A549 (cell line): ENCODE measurements at regions not wholly inside any gene's neighbourhood (a gene's known extent, or its start where the extent isn't known, plus 50 kb on each side); places are given as distances from the start of the nearest gene placed in this dataset.

Source experiments
- CHD2 ChIP-seq: fragments of 150-350 bp; IDR thresholded peaks from 2 replicates; pipeline ENCODE4 v1.6.1; 2014; ENCODE audit warnings: low read length; ENCODE audit not compliant: partially characterized antibody
- CTCF ChIP-seq: fragments of >200 bp; sonication (Bioruptor Twin); formaldehyde crosslinking; IDR thresholded peaks from 3 replicates; pipeline ENCODE4 v1.5.1; 2016
- ESRRA ChIP-seq: fragments of 150-350 bp; IDR thresholded peaks from 2 replicates; pipeline ENCODE4 v1.6.1; 2014; ENCODE audit warnings: mild to moderate bottlenecking, low read length, borderline replicate concordance
- HEYL ChIP-seq: fragments of 250-450 bp; sonication (Bioruptor Pico); IDR thresholded peaks from 2 replicates; pipeline ENCODE4 v1.8.0; 2021; ENCODE audit warnings: mild to moderate bottlenecking, moderate library complexity
- MAZ ChIP-seq: fragments of 150-350 bp; IDR thresholded peaks from 2 replicates; pipeline ENCODE4 v1.6.1; 2014; ENCODE audit warnings: antibody characterized with exemption, low read depth, low read length, borderline replicate concordance
- MYC ChIP-seq: IDR thresholded peaks from 2 replicates; pipeline ENCODE4 v1.6.1; 2012; ENCODE audit warnings: mild to moderate bottlenecking, inconsistent platforms, low read length, improper control_type of control experiment, borderline replicate concordance
- POLR2A ChIP-seq: IDR thresholded peaks from 2 replicates; pipeline ENCODE4 v1.6.1; 2012; ENCODE audit warnings: mild to moderate bottlenecking, low read length
- RAD21 ChIP-seq, 2 experiments: fragments of >200 bp in 1 of 2; sonication (Bioruptor Twin) in 1 of 2; formaldehyde crosslinking in 1 of 2; IDR thresholded peaks in 1 of 2; conservative IDR thresholded peaks in 1 of 2; 2 replicates in 1 of 2; 3 replicates in 1 of 2; pipeline ENCODE4 v1.6.1; 2012 to 2018; ENCODE audit warnings: inconsistent platforms in 1 of 2
- RCOR1 ChIP-seq: fragments of 150-350 bp; IDR thresholded peaks from 2 replicates; pipeline ENCODE4 v1.6.1; 2014; ENCODE audit warnings: antibody characterized with exemption, low read length, low read depth

DNA sequence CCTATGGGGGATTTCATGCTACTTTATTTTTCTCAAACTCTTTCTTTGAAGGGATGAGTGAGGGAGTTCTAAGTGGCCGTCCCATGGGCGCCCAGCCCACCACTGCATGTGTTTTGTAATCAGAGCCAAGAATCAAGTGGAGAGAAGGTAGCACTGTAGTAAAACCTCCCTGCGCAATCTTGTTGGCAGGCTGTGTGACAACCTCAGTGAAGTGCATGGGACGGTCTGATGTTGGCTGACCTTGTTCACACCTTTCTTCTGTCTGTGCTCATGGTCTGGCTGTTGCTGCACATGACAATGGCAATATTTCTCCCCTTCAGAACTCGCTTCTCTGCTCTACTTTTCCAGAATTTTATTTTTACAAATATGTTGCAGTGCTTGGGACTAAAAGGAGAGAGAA, 71.2 kb upstream of the SHISA3 start:
- TF ChIP-seq POLR2A (no peak), HEYL (no peak), RAD21 (conservative IDR thresholded peaks at IDR 0.05 in 1 of 2, IDR thresholded peaks at IDR 0.05 in 1 of 2) (no peak), CTCF (no peak), CHD2 (no peak), ESRRA (no peak), MYC (no peak), RCOR1 (no peak), MAZ (no peak)
